HG03045 (cell line): ENCODE measurements at regions not wholly inside any gene's neighbourhood (a gene's known extent, or its start where the extent isn't known, plus 50 kb on each side); places are given as distances from the start of the nearest gene placed in this dataset.
"Not testable (repeated sequence)": the region's sequence is repeated elsewhere in the genome, so short reads cannot be mapped to it uniquely, and the experiment has no call there.

Experiments
- ATAC-seq: cut with Tn5 transposase; IDR thresholded peaks from one replicate; pipeline ENCODE4 v1.9.1; 2021; ENCODE audit warnings: mild to moderate bottlenecking, moderate library complexity; ENCODE audit not compliant: unreplicated experiment

GRCh38 chr3:72270072-72270681 is 485.2 kb upstream of the PROK2 start:
- ATAC-seq = peak; percentile 49

GRCh38 chr3:72269475-72269874 is 484.5 kb upstream of the PROK2 start:
- ATAC-seq = no peak

- ATAC-seq = not testable (repeated sequence)
Observed at GRCh38 chr3:72266921-72267524, 482.1 kb upstream of the PROK2 start.

GRCh38 chr3:72266016-72266370 is 481.0 kb upstream of the PROK2 start:
- ATAC-seq = no peak

- ATAC-seq = no peak
Observed at GRCh38 chr3:72265256-72266015, 480.5 kb upstream of the PROK2 start.

GRCh38 chr3:72263223-72263990 is 478.5 kb upstream of the PROK2 start:
- ATAC-seq = no peak

GRCh38 chr3:72262736-72263135 is 477.8 kb upstream of the PROK2 start:
- no peak for ATAC-seq

- no peak for ATAC-seq
Observed at GRCh38 chr3:72261566-72262564, 476.9 kb upstream of the PROK2 start.

- no peak for ATAC-seq
Observed at GRCh38 chr3:72260588-72260910, 475.6 kb upstream of the PROK2 start.

GRCh38 chr3:72259755-72260587 is 475.0 kb upstream of the PROK2 start:
- ATAC-seq = no peak

GRCh38 chr3:72258361-72259141 is 473.6 kb upstream of the PROK2 start:
- ATAC-seq = no peak

- no peak for ATAC-seq
Observed at GRCh38 chr3:72257738-72258137, 472.8 kb upstream of the PROK2 start.

GRCh38 chr3:72257203-72257602 is 472.3 kb upstream of the PROK2 start:
- no peak for ATAC-seq

- no peak for ATAC-seq
Observed at GRCh38 chr3:72256716-72257115, 471.8 kb upstream of the PROK2 start.

GRCh38 chr3:72255791-72256559 is 471.0 kb upstream of the PROK2 start:
- ATAC-seq = peak; percentile 50

GRCh38 chr3:72255191-72255590 is 470.2 kb upstream of the PROK2 start:
- ATAC-seq = no peak

GRCh38 chr3:72254483-72254882 is 469.5 kb upstream of the PROK2 start:
- no peak for ATAC-seq

- no peak for ATAC-seq
Observed at GRCh38 chr3:72250725-72251124, 465.8 kb upstream of the PROK2 start.
